Stomach smooth muscle (tissue), 2 donors: ENCODE measurements at regions not wholly inside any gene's neighbourhood (a gene's known extent, or its start where the extent isn't known, plus 50 kb on each side); places are given as distances from the start of the nearest gene placed in this dataset.

Source experiments
- H3K27ac ChIP-seq: one replicate; pipeline ENCODE4 v1.7.0; 2013; ENCODE audit warnings: mild to moderate bottlenecking, low read length, inconsistent platforms
- H3K27me3 ChIP-seq, 2 donors: one replicate each; pipeline ENCODE4 v1.7.0; 2013; ENCODE audit warnings: low read length in 2 of 2; ENCODE audit not compliant: insufficient read depth in 2 of 2, control insufficient read depth in 1 of 2
- H3K36me3 ChIP-seq, 2 donors: one replicate each; pipeline ENCODE4 v1.7.0; 2013; ENCODE audit warnings: low read length in 2 of 2; ENCODE audit not compliant: control insufficient read depth in 2 of 2, insufficient read depth in 2 of 2
- H3K4me1 ChIP-seq: one replicate; pipeline ENCODE4 v1.7.0; 2013; ENCODE audit warnings: low read length; ENCODE audit not compliant: control insufficient read depth, insufficient read depth
- H3K4me3 ChIP-seq, 2 donors: one replicate each; pipeline ENCODE4 v1.7.0; 2013; ENCODE audit warnings: low read length in 2 of 2
- H3K9ac ChIP-seq, 2 donors: one replicate each; pipeline ENCODE4 v1.7.0; 2013; ENCODE audit warnings: low read length in 2 of 2, mild to moderate bottlenecking in 1 of 2
- H3K9me3 ChIP-seq, 2 donors: one replicate each; pipeline ENCODE4 v1.7.0; 2013; ENCODE audit warnings: low read length in 2 of 2; ENCODE audit not compliant: control insufficient read depth in 2 of 2
- donor health status: healthy.
- donor health status: Pancreatic carcinoma.

DNA sequence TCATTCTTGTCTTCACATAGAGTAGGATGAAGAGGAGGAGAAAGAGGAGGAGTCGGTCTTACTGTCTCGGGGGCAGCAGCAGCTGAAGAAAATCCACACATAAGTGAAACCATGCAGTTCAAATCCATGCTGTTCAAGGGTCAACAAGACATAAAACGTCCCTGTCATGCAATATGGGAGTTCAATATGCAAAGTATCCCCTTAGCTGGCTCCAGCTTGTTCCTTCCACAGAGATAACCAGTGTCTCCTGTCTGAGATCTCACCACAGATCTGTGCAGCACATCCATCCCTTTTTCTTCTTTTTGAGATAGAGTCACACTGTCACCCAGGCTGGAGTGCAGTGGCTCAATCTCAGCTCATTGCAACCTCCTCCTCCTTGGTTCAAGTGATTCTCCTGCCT lies 357.5 kb downstream of the GALC start:
- Histone ChIP-seq H3K9ac (no peak overlapping the region), H3K27ac (no peak overlapping the region), H3K27me3 (no peaks in the 10 kb centered on the region), H3K4me3 (no peak overlapping the region), H3K9me3 (no peaks in the 10 kb centered on the region), H3K4me1 (no peaks in the 10 kb centered on the region), H3K36me3 (no peaks in the 10 kb centered on the region)

GRCh38 chr14:87632796-87633195 lies 360.2 kb downstream of the GALC start:
- Histone ChIP-seq H3K36me3 (no peaks in the 10 kb centered on the region), H3K27me3 (no peaks in the 10 kb centered on the region), H3K4me1 (no peaks in the 10 kb centered on the region), H3K9me3 (no peaks in the 10 kb centered on the region), H3K9ac (no peak overlapping the region), H3K27ac (no peak overlapping the region), H3K4me3 (no peak overlapping the region)

GRCh38 chr14:87630846-87631245 lies 362.1 kb downstream of the GALC start:
- H3K4me3 ChIP-seq, result no peak overlapping the region
- no peaks in the 10 kb centered on the region for H3K4me1 ChIP-seq
- H3K9me3 ChIP-seq, result no peaks in the 10 kb centered on the region
- no peak overlapping the region for H3K27ac ChIP-seq
- no peaks in the 10 kb centered on the region for H3K36me3 ChIP-seq
- H3K9ac ChIP-seq, result no peak overlapping the region
- no peaks in the 10 kb centered on the region for H3K27me3 ChIP-seq

- Histone ChIP-seq H3K9me3 (no peaks in the 10 kb centered on the region), H3K27ac (no peak overlapping the region), H3K4me1 (no peaks in the 10 kb centered on the region), H3K27me3 (no peaks in the 10 kb centered on the region), H3K36me3 (no peaks in the 10 kb centered on the region), H3K4me3 (no peak overlapping the region), H3K9ac (no peak overlapping the region)
Measured at GRCh38 chr14:87629788-87630187, 363.2 kb downstream of the GALC start.

DNA sequence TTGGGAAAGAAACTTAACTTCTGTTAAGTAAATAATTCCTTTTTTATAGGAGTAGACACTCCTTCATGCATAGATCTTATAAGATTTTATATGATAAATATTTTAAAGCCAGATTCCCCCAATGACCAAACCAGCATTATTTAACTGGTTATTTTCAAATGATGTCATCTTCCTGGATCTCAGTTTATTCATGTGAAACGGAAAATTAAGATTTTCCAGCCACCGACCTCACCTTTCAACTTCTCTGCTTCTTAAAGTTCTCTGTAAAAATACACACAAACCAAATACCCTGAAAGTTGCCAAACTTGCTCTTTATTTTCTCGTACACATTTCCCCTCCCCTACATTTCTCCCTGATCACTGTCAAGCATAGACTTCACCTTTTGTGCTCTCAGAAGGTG lies 364.2 kb downstream of the GALC start:
- no peak overlapping the region for H3K9ac ChIP-seq
- no peaks in the 10 kb centered on the region for H3K4me1 ChIP-seq
- no peak overlapping the region for H3K27ac ChIP-seq
- no peaks in the 10 kb centered on the region for H3K27me3 ChIP-seq
- H3K9me3 ChIP-seq, result no peaks in the 10 kb centered on the region
- H3K36me3 ChIP-seq, result no peaks in the 10 kb centered on the region
- H3K4me3 ChIP-seq, result no peak overlapping the region

DNA sequence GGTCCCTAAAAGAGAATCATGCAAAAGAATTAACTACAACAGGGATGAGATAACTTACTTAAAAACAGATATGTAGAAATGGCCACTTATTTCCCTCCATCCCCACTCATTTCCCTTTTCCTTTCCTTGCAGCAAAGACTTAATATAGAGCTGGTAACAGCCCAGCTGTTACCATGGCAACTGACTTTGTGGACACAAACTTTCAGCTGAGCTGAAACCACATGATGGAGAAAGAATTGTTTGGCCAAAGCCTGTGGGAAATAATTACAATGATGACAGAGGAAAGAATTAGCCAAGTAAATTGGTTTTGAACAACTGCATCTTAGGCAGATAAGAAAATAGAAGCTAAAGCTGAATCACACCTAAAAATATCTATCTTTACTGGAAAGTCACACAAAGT lies 364.9 kb downstream of the GALC start:
- Histone ChIP-seq H3K27ac (no peak overlapping the region), H3K27me3 (no peaks in the 10 kb centered on the region), H3K9ac (no peak overlapping the region), H3K4me3 (no peak overlapping the region), H3K9me3 (peaks cover 0 to under 1% of the 10 kb centered on the region in 2 donors), H3K4me1 (no peaks in the 10 kb centered on the region), H3K36me3 (no peaks in the 10 kb centered on the region)

GRCh38 chr14:87626266-87626665 lies 366.7 kb downstream of the GALC start:
- H3K4me3 ChIP-seq, result no peak overlapping the region
- peaks cover 0 to 2% of the 10 kb centered on the region in 2 donors for H3K9me3 ChIP-seq
- H3K4me1 ChIP-seq, result no peaks in the 10 kb centered on the region
- no peaks in the 10 kb centered on the region for H3K36me3 ChIP-seq
- H3K27me3 ChIP-seq, result no peaks in the 10 kb centered on the region
- H3K9ac ChIP-seq, result no peak overlapping the region
- no peak overlapping the region for H3K27ac ChIP-seq

GRCh38 chr14:87623616-87624015 lies 369.4 kb downstream of the GALC start:
- Histone ChIP-seq H3K9ac (no peak overlapping the region), H3K27ac (no peak overlapping the region), H3K4me3 (no peak overlapping the region), H3K4me1 (no peaks in the 10 kb centered on the region), H3K9me3 (peaks cover 0 to 2% of the 10 kb centered on the region in 2 donors), H3K36me3 (no peaks in the 10 kb centered on the region), H3K27me3 (no peaks in the 10 kb centered on the region)

DNA sequence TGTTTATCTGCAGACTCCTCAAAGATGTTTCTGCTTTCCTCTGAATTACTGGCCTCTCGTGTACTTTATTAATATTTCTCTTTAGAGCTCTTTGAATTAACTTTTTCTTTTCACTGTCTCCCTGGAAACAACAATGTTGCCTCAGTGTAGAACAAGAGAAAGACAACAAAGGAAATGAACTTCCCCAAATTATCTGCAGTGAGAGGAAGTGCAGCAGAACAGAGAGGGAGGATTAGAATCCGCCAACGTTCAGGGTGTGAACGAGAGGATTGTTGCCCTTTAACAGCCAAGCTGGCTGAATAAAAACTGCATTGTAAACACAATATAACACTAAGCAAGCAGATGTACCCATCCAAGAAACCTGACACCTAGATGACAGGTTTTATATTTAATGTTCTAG lies 375.9 kb downstream of the GALC start:
- Histone ChIP-seq H3K4me3 (no peak overlapping the region), H3K27me3 (no peaks in the 10 kb centered on the region), H3K27ac (no peak overlapping the region)

DNA sequence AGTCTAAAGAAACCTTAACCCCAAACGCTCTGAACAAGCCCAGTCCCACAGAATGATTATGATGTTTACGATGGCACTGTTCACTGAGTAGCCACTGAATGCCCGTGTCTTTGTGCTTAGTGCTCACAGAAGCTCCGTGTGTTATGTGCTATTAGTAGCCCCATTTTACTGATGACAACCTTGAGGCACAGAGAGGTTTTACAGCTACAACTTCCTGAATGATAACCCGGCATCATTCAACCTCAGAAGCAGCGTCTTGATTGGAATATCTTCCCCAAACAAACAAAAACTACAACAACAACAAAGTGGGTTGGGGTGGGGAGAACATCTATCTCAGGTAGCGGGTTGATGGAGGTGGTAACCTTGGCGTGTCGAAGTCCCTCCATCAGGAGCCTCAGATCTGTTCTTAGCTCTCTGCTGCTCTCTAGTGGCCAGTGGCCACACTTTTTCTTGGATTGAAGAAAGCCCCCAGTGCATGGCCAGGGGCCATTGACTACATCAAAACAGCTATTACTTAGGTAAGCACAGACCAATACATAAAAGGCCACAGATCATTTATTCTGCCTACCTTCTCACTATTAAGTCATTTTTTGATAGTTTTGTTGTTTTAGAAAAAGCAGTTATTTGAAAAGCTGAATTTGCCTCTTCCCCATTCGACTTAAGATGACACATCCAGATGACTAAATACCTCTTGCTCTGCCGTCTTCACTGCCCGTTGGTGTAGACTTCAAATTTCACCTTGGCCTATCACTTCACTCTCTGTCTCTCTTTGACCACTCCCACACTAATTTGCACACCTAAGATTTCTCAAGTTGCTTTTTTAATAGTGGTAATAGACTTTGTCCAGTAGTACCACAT lies 376.9 kb downstream of the GALC start:
- H3K27me3 ChIP-seq, result no peaks in the 10 kb centered on the region
- H3K4me3 ChIP-seq, result no peak overlapping the region
- no peaks in the 10 kb centered on the region for H3K9me3 ChIP-seq
- no peak overlapping the region for H3K9ac ChIP-seq
- no peaks in the 10 kb centered on the region for H3K36me3 ChIP-seq
- no peak overlapping the region for H3K27ac ChIP-seq
- no peaks in the 10 kb centered on the region for H3K4me1 ChIP-seq

More for the DNA sequence above, 375.9 kb downstream of the GALC start:
- H3K4me1 ChIP-seq, result no peaks in the 10 kb centered on the region
- H3K9me3 ChIP-seq, result no peaks in the 10 kb centered on the region
- H3K36me3 ChIP-seq, result no peaks in the 10 kb centered on the region
- no peak overlapping the region for H3K9ac ChIP-seq

DNA sequence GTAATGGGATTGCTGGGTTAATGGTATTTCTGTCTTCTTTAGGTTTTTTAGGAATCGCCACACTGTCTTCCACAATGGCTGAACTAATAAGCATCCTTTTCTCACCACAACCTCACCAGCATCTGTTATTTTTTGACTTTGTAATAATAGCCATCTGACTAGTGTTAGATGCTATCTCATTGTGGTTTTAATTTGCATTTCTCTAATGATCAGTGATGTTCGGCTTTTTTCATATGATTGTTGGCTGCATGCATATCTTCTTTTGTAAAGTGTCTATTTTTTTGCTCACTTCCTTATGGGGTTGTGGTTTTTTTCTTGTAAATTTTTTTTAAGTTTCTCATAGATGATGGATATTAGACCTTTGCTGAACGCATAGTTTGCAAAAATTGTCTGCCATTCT lies 377.9 kb downstream of the GALC start:
- Histone ChIP-seq H3K9me3 (no peaks in the 10 kb centered on the region), H3K4me3 (no peak overlapping the region), H3K36me3 (no peaks in the 10 kb centered on the region), H3K27me3 (no peaks in the 10 kb centered on the region), H3K27ac (no peak overlapping the region), H3K4me1 (no peaks in the 10 kb centered on the region), H3K9ac (no peak overlapping the region)
